Astrocyte (in vitro differentiated cells and primary cell): ENCODE measurements at regions not wholly inside any gene's neighbourhood (a gene's known extent, or its start where the extent isn't known, plus 50 kb on each side); places are given as distances from the start of the nearest gene placed in this dataset.
A peak's percentile ranks its signal among the peaks of the same experiment; 100 is the strongest.

ENCODE experiments used
- DNase-seq: peaks from one replicate; pipeline ENCODE4 v3.0.0-alpha.2; 2010; ENCODE audit warnings: low read depth
- FAIRE-seq: peaks from 2 replicates; lab custom pipeline; 2011; peaks lifted over from hg19 to GRCh38; lab: Jason Lieb, UNC
- H2AFZ ChIP-seq: 2 replicates; pipeline ENCODE4 v1.6.0; 2012; ENCODE audit warnings: low read depth, low read length, inconsistent platforms
- H3K27ac ChIP-seq: 2 replicates; pipeline ENCODE4 v1.5.1; 2011; ENCODE audit warnings: low read depth, low read length, inconsistent platforms
- H3K27me3 ChIP-seq: 2 replicates; pipeline ENCODE4 v1.6.0; 2011; ENCODE audit warnings: low read length, inconsistent platforms; ENCODE audit not compliant: insufficient read depth
- H3K36me3 ChIP-seq: 2 replicates; pipeline ENCODE4 v1.5.1; 2011; ENCODE audit warnings: low read length, inconsistent platforms; ENCODE audit not compliant: insufficient read depth
- H3K4me1 ChIP-seq: 2 replicates; pipeline ENCODE4 v1.5.1; 2011; ENCODE audit warnings: low read length, inconsistent platforms; ENCODE audit not compliant: insufficient read depth
- H3K4me2 ChIP-seq: 2 replicates; pipeline ENCODE4 v1.6.0; 2012; ENCODE audit warnings: low read length, inconsistent platforms
- H3K4me3 ChIP-seq: 2 replicates; pipeline ENCODE4 v1.5.1; 2011; ENCODE audit warnings: low read depth, mild to moderate bottlenecking, low read length, inconsistent platforms; ENCODE audit not compliant: insufficient read depth
- H3K79me2 ChIP-seq: 2 replicates; pipeline ENCODE4 v1.6.0; 2012; ENCODE audit warnings: mild to moderate bottlenecking, low read length, inconsistent platforms; ENCODE audit not compliant: insufficient read depth
- H3K9ac ChIP-seq: 2 replicates; pipeline ENCODE4 v1.6.0; 2012; ENCODE audit warnings: mild to moderate bottlenecking, low read length, inconsistent platforms
- H3K9me3 ChIP-seq: 2 replicates; pipeline ENCODE4 v1.5.1; 2012; ENCODE audit warnings: low read depth, mild to moderate bottlenecking, low read length, inconsistent platforms; ENCODE audit not compliant: insufficient read depth
- H4K20me1 ChIP-seq: 2 replicates; pipeline ENCODE4 v1.6.0; 2012; ENCODE audit warnings: low read length, inconsistent platforms; ENCODE audit not compliant: insufficient read depth
- H3K27ac Mint-ChIP-seq: one replicate; pipeline ENCODE4 v1.8.0; 2021; ENCODE audit warnings: mild to moderate bottlenecking, mixed read lengths; ENCODE audit not compliant: unreplicated experiment
- H3K27me3 Mint-ChIP-seq: one replicate; pipeline ENCODE4 v1.8.0; 2021; ENCODE audit warnings: low read depth, mixed read lengths; ENCODE audit not compliant: unreplicated experiment
- H3K36me3 Mint-ChIP-seq: one replicate; pipeline ENCODE4 v1.8.0; 2021; ENCODE audit warnings: low read depth, mixed read lengths; ENCODE audit not compliant: unreplicated experiment
- H3K4me1 Mint-ChIP-seq: one replicate; pipeline ENCODE4 v1.8.0; 2021; ENCODE audit warnings: low read depth, mixed read lengths; ENCODE audit not compliant: unreplicated experiment
- H3K4me3 Mint-ChIP-seq: one replicate; pipeline ENCODE4 v1.8.0; 2021; ENCODE audit warnings: mild to moderate bottlenecking, moderate library complexity, mixed read lengths; ENCODE audit not compliant: unreplicated experiment
- H3K9me3 Mint-ChIP-seq: one replicate; pipeline ENCODE4 v1.8.0; 2021; ENCODE audit warnings: mild to moderate bottlenecking, mixed read lengths; ENCODE audit not compliant: unreplicated experiment
- EZH2 ChIP-seq: IDR thresholded peaks from 2 replicates; pipeline ENCODE4 v1.6.1; 2012; ENCODE audit warnings: mild to moderate bottlenecking, low read length, inconsistent platforms; ENCODE audit not compliant: insufficient read depth
- TF ChIP-seq, protein P1 (sequence below): IDR thresholded peaks from 2 replicates; pipeline ENCODE4 v1.5.1; 2011; ENCODE audit warnings: low read depth, mild to moderate bottlenecking, inconsistent platforms, low read length, moderate library complexity; ENCODE audit not compliant: insufficient read depth

DNA sequence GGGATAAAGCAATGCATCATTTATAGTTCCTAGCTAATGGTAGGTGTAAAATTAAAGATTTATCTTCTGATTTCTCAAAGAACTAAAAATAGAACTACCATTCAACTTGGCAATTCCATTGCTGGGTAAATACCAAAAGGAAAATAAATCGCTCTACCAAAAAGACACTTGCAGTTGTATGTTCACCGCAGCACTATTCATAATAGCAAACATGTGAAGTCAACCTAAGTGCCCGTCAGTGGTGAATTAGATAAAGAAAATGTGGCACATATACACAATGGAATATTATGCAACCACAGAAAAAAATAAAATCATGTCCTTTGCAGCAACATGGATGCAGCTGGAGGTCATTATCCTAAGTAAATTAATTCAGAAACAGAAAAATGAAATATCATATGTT lies 192.8 kb upstream of the ADRA1D start:
- no peaks in the 10 kb centered on the region for H3K36me3 Mint-ChIP-seq
- H3K4me3 Mint-ChIP-seq, result no peak overlapping the region
- DNase-seq (no peak), FAIRE-seq (peak; percentile 9)
- Histone ChIP-seq H3K9ac (no peak overlapping the region), H4K20me1 (no peaks in the 10 kb centered on the region), H2AFZ (no peak overlapping the region), H3K36me3 (no peaks in the 10 kb centered on the region), H3K9me3 (no peaks in the 10 kb centered on the region), H3K27ac (no peak overlapping the region), H3K79me2 (no peaks in the 10 kb centered on the region), H3K4me3 (no peak overlapping the region), H3K4me2 (no peak overlapping the region), H3K27me3 (no peaks in the 10 kb centered on the region), H3K4me1 (peaks cover 6% of the 10 kb centered on the region)
- no peak overlapping the region for H3K27ac Mint-ChIP-seq
- peaks cover 9% of the 10 kb centered on the region for H3K27me3 Mint-ChIP-seq
- TF ChIP-seq, protein P1, sequence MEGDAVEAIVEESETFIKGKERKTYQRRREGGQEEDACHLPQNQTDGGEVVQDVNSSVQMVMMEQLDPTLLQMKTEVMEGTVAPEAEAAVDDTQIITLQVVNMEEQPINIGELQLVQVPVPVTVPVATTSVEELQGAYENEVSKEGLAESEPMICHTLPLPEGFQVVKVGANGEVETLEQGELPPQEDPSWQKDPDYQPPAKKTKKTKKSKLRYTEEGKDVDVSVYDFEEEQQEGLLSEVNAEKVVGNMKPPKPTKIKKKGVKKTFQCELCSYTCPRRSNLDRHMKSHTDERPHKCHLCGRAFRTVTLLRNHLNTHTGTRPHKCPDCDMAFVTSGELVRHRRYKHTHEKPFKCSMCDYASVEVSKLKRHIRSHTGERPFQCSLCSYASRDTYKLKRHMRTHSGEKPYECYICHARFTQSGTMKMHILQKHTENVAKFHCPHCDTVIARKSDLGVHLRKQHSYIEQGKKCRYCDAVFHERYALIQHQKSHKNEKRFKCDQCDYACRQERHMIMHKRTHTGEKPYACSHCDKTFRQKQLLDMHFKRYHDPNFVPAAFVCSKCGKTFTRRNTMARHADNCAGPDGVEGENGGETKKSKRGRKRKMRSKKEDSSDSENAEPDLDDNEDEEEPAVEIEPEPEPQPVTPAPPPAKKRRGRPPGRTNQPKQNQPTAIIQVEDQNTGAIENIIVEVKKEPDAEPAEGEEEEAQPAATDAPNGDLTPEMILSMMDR, result no peak
- no peak for TF ChIP-seq EZH2
- H3K9me3 Mint-ChIP-seq, result no peaks in the 10 kb centered on the region
- peaks cover 4% of the 10 kb centered on the region for H3K4me1 Mint-ChIP-seq

GRCh38 chr20:4441191-4441590 lies 192.1 kb upstream of the ADRA1D start:
- H3K36me3 ChIP-seq, result no peaks in the 10 kb centered on the region
- H2AFZ ChIP-seq, result no peak overlapping the region
- H3K4me3 ChIP-seq, result no peak overlapping the region
- no peak overlapping the region for H3K9ac ChIP-seq
- H3K27me3 ChIP-seq, result no peaks in the 10 kb centered on the region
- DNase-seq (no peak), FAIRE-seq (no peak)
- no peak overlapping the region for H3K27ac ChIP-seq
- H3K27me3 Mint-ChIP-seq, result peaks cover 11% of the 10 kb centered on the region
- no peaks in the 10 kb centered on the region for H3K36me3 Mint-ChIP-seq
- no peak overlapping the region for H3K4me2 ChIP-seq
- H4K20me1 ChIP-seq, result no peaks in the 10 kb centered on the region
- TF ChIP-seq, protein P1, result no peak
- H3K9me3 ChIP-seq, result no peaks in the 10 kb centered on the region
- H3K4me1 ChIP-seq, result peaks cover 6% of the 10 kb centered on the region
- H3K9me3 Mint-ChIP-seq, result no peaks in the 10 kb centered on the region
- H3K27ac Mint-ChIP-seq, result no peak overlapping the region
- no peak overlapping the region for H3K4me3 Mint-ChIP-seq
- no peaks in the 10 kb centered on the region for H3K79me2 ChIP-seq
- H3K4me1 Mint-ChIP-seq, result peaks cover 4% of the 10 kb centered on the region

DNA sequence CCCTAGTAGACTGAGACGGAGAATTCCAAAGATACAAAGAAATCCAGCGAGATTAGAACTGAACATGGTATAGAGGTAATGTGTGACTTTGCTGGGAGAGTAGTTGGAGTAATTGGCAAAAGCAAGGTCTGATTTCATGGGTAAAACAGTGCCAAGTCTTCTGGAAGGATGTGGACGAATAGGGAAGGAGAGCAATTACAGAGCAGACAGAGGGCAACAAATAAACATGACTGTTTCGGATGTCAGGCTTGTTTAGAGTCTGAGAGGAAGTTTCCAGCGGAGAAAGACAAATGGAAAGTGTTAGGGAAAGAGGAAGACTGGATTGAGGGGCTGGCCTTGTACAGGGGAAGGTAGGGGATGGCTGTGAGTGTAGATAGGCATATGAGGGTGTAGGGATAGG lies 190.4 kb upstream of the ADRA1D start:
- H3K9me3 ChIP-seq, result no peaks in the 10 kb centered on the region
- H3K4me2 ChIP-seq, result no peak overlapping the region
- H3K27me3 Mint-ChIP-seq, result peaks cover 10% of the 10 kb centered on the region
- DNase-seq, result no peak
- H3K9ac ChIP-seq, result no peak overlapping the region
- no peak overlapping the region for H2AFZ ChIP-seq
- H3K4me3 Mint-ChIP-seq, result no peak overlapping the region
- H3K36me3 Mint-ChIP-seq, result no peaks in the 10 kb centered on the region
- H3K4me3 ChIP-seq, result no peak overlapping the region
- no peaks in the 10 kb centered on the region for H3K27me3 ChIP-seq
- no peaks in the 10 kb centered on the region for H3K4me1 ChIP-seq
- H3K4me1 Mint-ChIP-seq, result peaks cover 2% of the 10 kb centered on the region
- no peaks in the 10 kb centered on the region for H4K20me1 ChIP-seq
- H3K27ac ChIP-seq, result no peak overlapping the region
- no peak for FAIRE-seq
- H3K36me3 ChIP-seq, result no peaks in the 10 kb centered on the region
- TF ChIP-seq EZH2, result no peak
- TF ChIP-seq, protein P1, result no peak
- no peak overlapping the region for H3K27ac Mint-ChIP-seq
- no peaks in the 10 kb centered on the region for H3K9me3 Mint-ChIP-seq
- H3K79me2 ChIP-seq, result no peaks in the 10 kb centered on the region
